Liver (tissue), 7 donors: ENCODE measurements at regions not wholly inside any gene's neighbourhood (a gene's known extent, or its start where the extent isn't known, plus 50 kb on each side); places are given as distances from the start of the nearest gene placed in this dataset.

Experiments used
- DNase-seq: peaks from one replicate; pipeline ENCODE4 v3.0.0-alpha.2; 2017; ENCODE audit warnings: low spot score
- H3K27ac ChIP-seq, 2 donors: one replicate each; pipeline ENCODE4 v1.7.0; 2013; ENCODE audit warnings: inconsistent platforms in 2 of 2, low read length in 2 of 2, control low read depth in 1 of 2, low read depth in 1 of 2, mild to moderate bottlenecking in 1 of 2
- H3K27me3 ChIP-seq, 4 donors: one replicate each; pipeline versions ENCODE4 v1.6.1 to v1.7.0; 2013; ENCODE audit warnings: low read length in 3 of 4, inconsistent platforms in 1 of 4, mild to moderate bottlenecking in 1 of 4, moderate library complexity in 1 of 4; ENCODE audit not compliant: control insufficient read depth in 4 of 4, insufficient read depth in 4 of 4
- H3K36me3 ChIP-seq, 4 donors: one replicate each; pipeline versions ENCODE4 v1.6.1 to v1.7.0; 2013; ENCODE audit warnings: low read length in 3 of 4, mild to moderate bottlenecking in 3 of 4, low read depth in 1 of 4, moderate library complexity in 1 of 4; ENCODE audit not compliant: control insufficient read depth in 4 of 4, insufficient read depth in 3 of 4
- H3K4me1 ChIP-seq, 4 donors: one replicate each; pipeline versions ENCODE4 v1.6.1 to v1.7.0; 2013; ENCODE audit warnings: low read length in 3 of 4, mild to moderate bottlenecking in 3 of 4, moderate library complexity in 1 of 4; ENCODE audit not compliant: control insufficient read depth in 4 of 4, insufficient read depth in 4 of 4
- H3K4me3 ChIP-seq, 3 donors: one replicate each; pipeline versions ENCODE4 v1.6.1 to v1.7.0; 2013; ENCODE audit warnings: low read length in 3 of 3, control low read depth in 1 of 3, low read depth in 1 of 3, mild to moderate bottlenecking in 1 of 3
- H3K9ac ChIP-seq, 2 donors: one replicate each; pipeline ENCODE4 v1.7.0; 2013; ENCODE audit warnings: low read length in 2 of 2, mild to moderate bottlenecking in 2 of 2, moderate library complexity in 2 of 2, control low read depth in 1 of 2, low read depth in 1 of 2
- H3K9me3 ChIP-seq, 4 donors: one replicate each; pipeline versions ENCODE4 v1.6.1 to v1.7.0; 2013; ENCODE audit warnings: low read length in 3 of 4; ENCODE audit not compliant: control insufficient read depth in 4 of 4
- EGR1 ChIP-seq, 2 donors: IDR thresholded peaks; 2 replicates each; pipeline ENCODE4 v1.6.1; 2016 to 2018; ENCODE audit warnings: antibody characterized with exemption in 2 of 2, low read depth in 2 of 2
- FOXA1 ChIP-seq: IDR thresholded peaks from 2 replicates; pipeline ENCODE4 v1.6.1; 2016; ENCODE audit warnings: antibody characterized with exemption
- GABPA ChIP-seq, 2 donors: IDR thresholded peaks in 1 of 2; conservative IDR thresholded peaks in 1 of 2; 2 replicates each; pipeline ENCODE4 v1.6.1; 2016; ENCODE audit warnings: antibody characterized with exemption in 2 of 2, mild to moderate bottlenecking in 1 of 2, moderate library complexity in 1 of 2
- HNF4A ChIP-seq, 2 donors: conservative IDR thresholded peaks; 2 replicates each; pipeline ENCODE4 v1.6.1; 2016; ENCODE audit warnings: antibody characterized with exemption in 2 of 2, mild to moderate bottlenecking in 2 of 2
- HNF4G ChIP-seq: IDR thresholded peaks from 2 replicates; pipeline ENCODE4 v1.6.1; 2016; ENCODE audit warnings: antibody characterized with exemption
- JUND ChIP-seq, 2 donors: IDR thresholded peaks; 2 replicates each; pipeline ENCODE4 v1.6.1; 2016; ENCODE audit warnings: antibody characterized with exemption in 2 of 2
- NR2F2 ChIP-seq: IDR thresholded peaks from 2 replicates; pipeline ENCODE4 v1.6.1; 2016; ENCODE audit warnings: antibody characterized with exemption
- RAD21 ChIP-seq, 2 donors: IDR thresholded peaks; 2 replicates each; pipeline ENCODE4 v1.6.1; 2016; ENCODE audit warnings: antibody characterized with exemption in 2 of 2, mild to moderate bottlenecking in 2 of 2
- RXRA ChIP-seq, 2 donors: IDR thresholded peaks; 2 replicates each; pipeline ENCODE4 v1.6.1; 2017 to 2018; ENCODE audit warnings: antibody characterized with exemption in 2 of 2, mild to moderate bottlenecking in 1 of 2
- SP1 ChIP-seq: IDR thresholded peaks from 2 replicates; pipeline ENCODE4 v1.6.1; 2018; ENCODE audit warnings: antibody characterized with exemption, mild to moderate bottlenecking
- TAF1 ChIP-seq: conservative IDR thresholded peaks from 2 replicates; pipeline ENCODE4 v1.6.1; 2016; ENCODE audit warnings: antibody characterized with exemption, mild to moderate bottlenecking
- YY1 ChIP-seq: IDR thresholded peaks from 2 replicates; pipeline ENCODE4 v1.6.1; 2016; ENCODE audit warnings: antibody characterized with exemption, mild to moderate bottlenecking
- WGBS: extraction: QIAGEN DNeasy Blood & Tissue Kit; methylation state at CpG from one replicate; pipeline ENCODE4 v1.1.7; 2013; 5-methylcytosine and 5-hydroxymethylcytosine counted together
- TF ChIP-seq, protein P1 (sequence below): IDR thresholded peaks from 2 replicates; pipeline ENCODE4 v1.6.1; 2016; ENCODE audit warnings: antibody characterized with exemption
- TF ChIP-seq, protein P2 (sequence below): IDR thresholded peaks from 2 replicates; pipeline ENCODE4 v1.6.1; 2016; ENCODE audit warnings: antibody characterized with exemption
- TF ChIP-seq, protein P3 (sequence below): IDR thresholded peaks from 2 replicates; pipeline ENCODE4 v1.6.1; 2016; ENCODE audit warnings: antibody characterized with exemption, mild to moderate bottlenecking
- donor health status: healthy.
- donor health status: healthy.
- donor health status: healthy.
- donor health status: healthy.

DNA sequence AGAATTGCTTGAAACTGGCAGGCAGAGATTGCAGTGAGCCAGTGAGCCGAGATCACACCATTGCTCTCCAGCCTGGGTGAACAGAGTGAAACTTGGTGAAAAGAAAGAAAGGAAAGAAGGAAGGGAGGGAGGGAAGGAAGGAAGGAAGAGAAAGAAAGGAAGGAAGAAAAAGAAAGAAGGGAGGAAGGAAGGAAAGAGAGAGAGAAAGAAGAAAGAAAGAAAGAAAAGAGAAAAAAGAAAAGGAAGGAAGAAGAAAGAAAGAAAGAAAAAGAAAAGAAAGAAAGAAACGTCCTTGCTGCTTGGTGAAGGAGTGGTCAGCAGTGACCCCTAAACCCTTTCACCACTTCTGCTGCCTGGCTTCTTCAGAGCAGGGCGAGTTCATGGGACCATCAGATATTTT, 147.1 kb upstream of the MYO3A start:
- Histone ChIP-seq H3K27me3 (no peaks in the 10 kb centered on the region), H3K36me3 (no peaks in the 10 kb centered on the region), H3K4me3 (no peak overlapping the region), H3K27ac (no peak overlapping the region), H3K4me1 (no peaks in the 10 kb centered on the region), H3K9ac (no peak overlapping the region), H3K9me3 (no peaks in the 10 kb centered on the region)
- DNase-seq: no peak
- 51% methylated on average over 3 of the region's 3 CpGs for WGBS
- no peak for TF ChIP-seq JUND (IDR thresholded peaks at IDR 0.05)
- TF ChIP-seq, protein P1, sequence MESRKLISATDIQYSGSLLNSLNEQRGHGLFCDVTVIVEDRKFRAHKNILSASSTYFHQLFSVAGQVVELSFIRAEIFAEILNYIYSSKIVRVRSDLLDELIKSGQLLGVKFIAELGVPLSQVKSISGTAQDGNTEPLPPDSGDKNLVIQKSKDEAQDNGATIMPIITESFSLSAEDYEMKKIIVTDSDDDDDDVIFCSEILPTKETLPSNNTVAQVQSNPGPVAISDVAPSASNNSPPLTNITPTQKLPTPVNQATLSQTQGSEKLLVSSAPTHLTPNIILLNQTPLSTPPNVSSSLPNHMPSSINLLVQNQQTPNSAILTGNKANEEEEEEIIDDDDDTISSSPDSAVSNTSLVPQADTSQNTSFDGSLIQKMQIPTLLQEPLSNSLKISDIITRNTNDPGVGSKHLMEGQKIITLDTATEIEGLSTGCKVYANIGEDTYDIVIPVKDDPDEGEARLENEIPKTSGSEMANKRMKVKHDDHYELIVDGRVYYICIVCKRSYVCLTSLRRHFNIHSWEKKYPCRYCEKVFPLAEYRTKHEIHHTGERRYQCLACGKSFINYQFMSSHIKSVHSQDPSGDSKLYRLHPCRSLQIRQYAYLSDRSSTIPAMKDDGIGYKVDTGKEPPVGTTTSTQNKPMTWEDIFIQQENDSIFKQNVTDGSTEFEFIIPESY: no peak
- TF ChIP-seq, protein P2, sequence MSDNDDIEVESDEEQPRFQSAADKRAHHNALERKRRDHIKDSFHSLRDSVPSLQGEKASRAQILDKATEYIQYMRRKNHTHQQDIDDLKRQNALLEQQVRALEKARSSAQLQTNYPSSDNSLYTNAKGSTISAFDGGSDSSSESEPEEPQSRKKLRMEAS: no peak
- TF ChIP-seq GABPA (IDR thresholded peaks at IDR 0.05 in 1 of 2, conservative IDR thresholded peaks at IDR 0.05 in 1 of 2): no peak
- no peak for TF ChIP-seq NR2F2
- TF ChIP-seq RXRA (IDR thresholded peaks at IDR 0.05): no peak
- no peak for TF ChIP-seq YY1
- TF ChIP-seq HNF4G: no peak
- no peak for TF ChIP-seq SP1
- no peak for TF ChIP-seq HNF4A (conservative IDR thresholded peaks at IDR 0.05)
- TF ChIP-seq EGR1 (IDR thresholded peaks at IDR 0.05; ENCODE audit: low read depth in 2 of 2): no peak
- TF ChIP-seq TAF1: no peak
- TF ChIP-seq, protein P3, sequence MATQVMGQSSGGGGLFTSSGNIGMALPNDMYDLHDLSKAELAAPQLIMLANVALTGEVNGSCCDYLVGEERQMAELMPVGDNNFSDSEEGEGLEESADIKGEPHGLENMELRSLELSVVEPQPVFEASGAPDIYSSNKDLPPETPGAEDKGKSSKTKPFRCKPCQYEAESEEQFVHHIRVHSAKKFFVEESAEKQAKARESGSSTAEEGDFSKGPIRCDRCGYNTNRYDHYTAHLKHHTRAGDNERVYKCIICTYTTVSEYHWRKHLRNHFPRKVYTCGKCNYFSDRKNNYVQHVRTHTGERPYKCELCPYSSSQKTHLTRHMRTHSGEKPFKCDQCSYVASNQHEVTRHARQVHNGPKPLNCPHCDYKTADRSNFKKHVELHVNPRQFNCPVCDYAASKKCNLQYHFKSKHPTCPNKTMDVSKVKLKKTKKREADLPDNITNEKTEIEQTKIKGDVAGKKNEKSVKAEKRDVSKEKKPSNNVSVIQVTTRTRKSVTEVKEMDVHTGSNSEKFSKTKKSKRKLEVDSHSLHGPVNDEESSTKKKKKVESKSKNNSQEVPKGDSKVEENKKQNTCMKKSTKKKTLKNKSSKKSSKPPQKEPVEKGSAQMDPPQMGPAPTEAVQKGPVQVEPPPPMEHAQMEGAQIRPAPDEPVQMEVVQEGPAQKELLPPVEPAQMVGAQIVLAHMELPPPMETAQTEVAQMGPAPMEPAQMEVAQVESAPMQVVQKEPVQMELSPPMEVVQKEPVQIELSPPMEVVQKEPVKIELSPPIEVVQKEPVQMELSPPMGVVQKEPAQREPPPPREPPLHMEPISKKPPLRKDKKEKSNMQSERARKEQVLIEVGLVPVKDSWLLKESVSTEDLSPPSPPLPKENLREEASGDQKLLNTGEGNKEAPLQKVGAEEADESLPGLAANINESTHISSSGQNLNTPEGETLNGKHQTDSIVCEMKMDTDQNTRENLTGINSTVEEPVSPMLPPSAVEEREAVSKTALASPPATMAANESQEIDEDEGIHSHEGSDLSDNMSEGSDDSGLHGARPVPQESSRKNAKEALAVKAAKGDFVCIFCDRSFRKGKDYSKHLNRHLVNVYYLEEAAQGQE: no peak

DNA sequence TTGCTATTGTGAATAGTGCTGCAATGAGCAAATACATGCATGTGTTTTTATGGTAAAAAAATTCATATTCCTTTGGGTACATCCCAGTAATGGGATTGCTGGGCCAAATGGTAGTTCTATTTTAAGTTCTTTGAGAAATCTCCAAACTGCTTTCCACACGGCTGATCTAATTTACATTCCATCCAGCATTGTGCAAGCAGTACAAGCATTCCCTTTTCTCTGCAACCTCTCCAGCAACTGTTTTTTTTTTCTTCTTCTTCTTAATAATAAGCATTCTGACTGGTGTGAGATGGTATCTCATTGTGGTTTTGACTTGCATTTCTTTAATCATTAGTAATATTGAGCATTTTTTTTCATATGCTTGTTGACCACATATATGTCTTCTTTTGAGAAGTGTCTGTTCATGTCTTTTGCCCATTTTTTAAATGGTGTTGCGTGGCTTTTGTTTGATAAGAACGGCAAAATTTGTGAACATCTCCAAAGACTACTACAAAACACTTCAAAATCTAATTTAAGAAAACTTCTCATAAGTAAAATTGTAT, 136.1 kb upstream of the MYO3A start:
- no peak for TF ChIP-seq TAF1
- TF ChIP-seq, protein P3: no peak
- TF ChIP-seq SP1: no peak
- TF ChIP-seq RXRA (IDR thresholded peaks at IDR 0.05): no peak
- no peak for TF ChIP-seq FOXA1
- no peak for TF ChIP-seq RAD21 (IDR thresholded peaks at IDR 0.05)
- TF ChIP-seq GABPA (IDR thresholded peaks at IDR 0.05 in 1 of 2, conservative IDR thresholded peaks at IDR 0.05 in 1 of 2): no peak
- TF ChIP-seq HNF4G: no peak
- Histone ChIP-seq H3K27me3 (no peaks in the 10 kb centered on the region), H3K36me3 (no peaks in the 10 kb centered on the region), H3K4me3 (no peak overlapping the region), H3K4me1 (no peaks in the 10 kb centered on the region), H3K9ac (no peak overlapping the region), H3K27ac (no peak overlapping the region), H3K9me3 (no peaks in the 10 kb centered on the region)
- 82% methylated on average over 3 of the region's 3 CpGs for WGBS
- DNase-seq: no peak
